K562 (cell line): ENCODE measurements at regions not wholly inside any gene's neighbourhood (a gene's known extent, or its start where the extent isn't known, plus 50 kb on each side); places are given as distances from the start of the nearest gene placed in this dataset.

ENCODE experiments used
- LARP7 ChIP-seq: fragments of 450-650 bp; IDR thresholded peaks from 2 replicates; pipeline ENCODE4 v1.6.1; 2016
- REST ChIP-seq, 2 experiments: fragments of 450-650 bp; formaldehyde crosslinking in 1 of 2; IDR thresholded peaks; 2 replicates each; pipeline versions ENCODE4 v1.4.0 to v1.6.1; 2014 to 2020; ENCODE audit warnings: mild to moderate bottlenecking in 2 of 2, borderline replicate concordance in 1 of 2, low read depth in 1 of 2

GRCh38 chr9:121569266-121569648 is 69.6 kb upstream of the GGTA1 start:
- TF ChIP-seq LARP7 (no peak), REST (IDR thresholded peaks at IDR 0.05; ENCODE audit: borderline replicate concordance) (no peak), REST (CRISPR knock-in tag; IDR thresholded peaks at IDR 0.05; ENCODE audit: low read depth) (no peak)
